Astrocyte (in vitro differentiated cells and primary cell): ENCODE measurements at regions not wholly inside any gene's neighbourhood (a gene's known extent, or its start where the extent isn't known, plus 50 kb on each side); places are given as distances from the start of the nearest gene placed in this dataset.

Experiments used
- EZH2 ChIP-seq: IDR thresholded peaks from 2 replicates; pipeline ENCODE4 v1.6.1; 2012; ENCODE audit warnings: mild to moderate bottlenecking, low read length, inconsistent platforms; ENCODE audit not compliant: insufficient read depth
- TF ChIP-seq, protein P1 (sequence below): IDR thresholded peaks from 2 replicates; pipeline ENCODE4 v1.5.1; 2011; ENCODE audit warnings: low read depth, mild to moderate bottlenecking, inconsistent platforms, low read length, moderate library complexity; ENCODE audit not compliant: insufficient read depth

DNA sequence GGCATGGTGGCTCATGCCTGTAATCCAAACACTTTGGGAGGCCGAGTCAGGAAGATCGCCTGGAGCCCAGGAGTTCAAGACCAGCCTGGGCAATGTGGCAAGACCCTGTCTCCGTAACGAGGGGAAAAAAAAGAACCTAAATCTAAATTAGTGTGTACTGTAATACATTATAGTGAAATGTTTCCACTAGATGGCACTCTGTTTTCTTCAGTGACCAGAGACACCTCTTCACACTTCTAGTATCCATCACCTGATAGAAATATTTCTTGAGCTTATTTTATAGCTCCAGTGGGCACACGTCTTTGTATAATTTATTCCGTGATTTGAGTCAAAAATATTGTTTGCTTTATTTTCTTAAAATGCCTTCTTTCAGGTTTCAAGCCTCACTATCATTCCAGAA is 600.9 kb upstream of the DIPK2B start:
- TF ChIP-seq, protein P1, sequence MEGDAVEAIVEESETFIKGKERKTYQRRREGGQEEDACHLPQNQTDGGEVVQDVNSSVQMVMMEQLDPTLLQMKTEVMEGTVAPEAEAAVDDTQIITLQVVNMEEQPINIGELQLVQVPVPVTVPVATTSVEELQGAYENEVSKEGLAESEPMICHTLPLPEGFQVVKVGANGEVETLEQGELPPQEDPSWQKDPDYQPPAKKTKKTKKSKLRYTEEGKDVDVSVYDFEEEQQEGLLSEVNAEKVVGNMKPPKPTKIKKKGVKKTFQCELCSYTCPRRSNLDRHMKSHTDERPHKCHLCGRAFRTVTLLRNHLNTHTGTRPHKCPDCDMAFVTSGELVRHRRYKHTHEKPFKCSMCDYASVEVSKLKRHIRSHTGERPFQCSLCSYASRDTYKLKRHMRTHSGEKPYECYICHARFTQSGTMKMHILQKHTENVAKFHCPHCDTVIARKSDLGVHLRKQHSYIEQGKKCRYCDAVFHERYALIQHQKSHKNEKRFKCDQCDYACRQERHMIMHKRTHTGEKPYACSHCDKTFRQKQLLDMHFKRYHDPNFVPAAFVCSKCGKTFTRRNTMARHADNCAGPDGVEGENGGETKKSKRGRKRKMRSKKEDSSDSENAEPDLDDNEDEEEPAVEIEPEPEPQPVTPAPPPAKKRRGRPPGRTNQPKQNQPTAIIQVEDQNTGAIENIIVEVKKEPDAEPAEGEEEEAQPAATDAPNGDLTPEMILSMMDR = peak; percentile 14
- TF ChIP-seq EZH2 = no peak
